ENCODE measurements at regions not wholly inside any gene's neighbourhood (a gene's known extent, or its start where the extent isn't known, plus 50 kb on each side); places are given as distances from the start of the nearest gene placed in this dataset.

DNA sequence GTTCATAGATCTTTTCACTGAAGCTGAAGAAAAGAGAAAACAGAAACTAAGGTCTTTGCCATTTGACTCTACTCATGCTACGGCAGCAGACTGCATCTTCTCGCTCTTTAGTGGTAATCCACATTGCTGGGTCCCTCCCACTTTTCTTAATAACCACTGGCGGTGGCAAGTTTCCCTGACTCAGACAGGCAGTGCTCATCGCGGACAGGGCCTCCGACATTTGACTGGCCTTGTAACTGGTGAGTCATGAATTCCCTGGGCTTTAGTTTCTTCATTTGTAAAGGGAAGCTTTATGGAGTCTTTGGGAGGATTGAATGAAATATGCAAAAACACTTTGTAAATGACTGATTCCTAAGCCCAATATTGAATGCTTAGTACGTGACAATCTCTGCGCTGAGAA lies 238.2 kb upstream of the RBBP8 start:
- no peak overlapping the region for H3K27ac ChIP-seq (ENCODE audit: low read depth, low read length)
- no peaks in the 10 kb centered on the region for H3K4me1 ChIP-seq (ENCODE audit: control insufficient read depth, low read length)
- H3K79me2 ChIP-seq (ENCODE audit: control insufficient read depth, low read length) = no peaks in the 10 kb centered on the region
- H3K9me2 ChIP-seq (replicated peaks; ENCODE audit: control insufficient read depth, low read length) = no peaks in the 10 kb centered on the region
- no peak for TF ChIP-seq EZH2phosphoT487 (IDR thresholded peaks at IDR 0.05; ENCODE audit: borderline replicate concordance, low read length)
- TF ChIP-seq, protein P1, sequence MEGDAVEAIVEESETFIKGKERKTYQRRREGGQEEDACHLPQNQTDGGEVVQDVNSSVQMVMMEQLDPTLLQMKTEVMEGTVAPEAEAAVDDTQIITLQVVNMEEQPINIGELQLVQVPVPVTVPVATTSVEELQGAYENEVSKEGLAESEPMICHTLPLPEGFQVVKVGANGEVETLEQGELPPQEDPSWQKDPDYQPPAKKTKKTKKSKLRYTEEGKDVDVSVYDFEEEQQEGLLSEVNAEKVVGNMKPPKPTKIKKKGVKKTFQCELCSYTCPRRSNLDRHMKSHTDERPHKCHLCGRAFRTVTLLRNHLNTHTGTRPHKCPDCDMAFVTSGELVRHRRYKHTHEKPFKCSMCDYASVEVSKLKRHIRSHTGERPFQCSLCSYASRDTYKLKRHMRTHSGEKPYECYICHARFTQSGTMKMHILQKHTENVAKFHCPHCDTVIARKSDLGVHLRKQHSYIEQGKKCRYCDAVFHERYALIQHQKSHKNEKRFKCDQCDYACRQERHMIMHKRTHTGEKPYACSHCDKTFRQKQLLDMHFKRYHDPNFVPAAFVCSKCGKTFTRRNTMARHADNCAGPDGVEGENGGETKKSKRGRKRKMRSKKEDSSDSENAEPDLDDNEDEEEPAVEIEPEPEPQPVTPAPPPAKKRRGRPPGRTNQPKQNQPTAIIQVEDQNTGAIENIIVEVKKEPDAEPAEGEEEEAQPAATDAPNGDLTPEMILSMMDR (IDR thresholded peaks at IDR 0.05; ENCODE audit: low read depth, low read length, poor library complexity, severe bottlenecking) = no peak
- H3F3A ChIP-seq (ENCODE audit: control insufficient read depth, insufficient read depth) = no peaks in the 10 kb centered on the region
- no peaks in the 10 kb centered on the region for H3K9me3 ChIP-seq (ENCODE audit: control insufficient read depth, insufficient read depth, low read length)
- H3K36me3 ChIP-seq (ENCODE audit: control insufficient read depth, low read length) = no peaks in the 10 kb centered on the region
- no peaks in the 10 kb centered on the region for H3K27me3 ChIP-seq (ENCODE audit: control insufficient read depth, low read length)
- H3K4me3 ChIP-seq (ENCODE audit: low read length) = no peak overlapping the region
- H3K4me2 ChIP-seq (ENCODE audit: low read length) = no peak overlapping the region
- no peaks in the 10 kb centered on the region for H4K20me1 ChIP-seq (ENCODE audit: control insufficient read depth, insufficient read depth, low read depth, low read length)

GRCh38 chr18:22695674-22696073 lies 237.5 kb upstream of the RBBP8 start:
- no peak overlapping the region for H3K4me2 ChIP-seq (ENCODE audit: low read length)
- no peaks in the 10 kb centered on the region for H4K20me1 ChIP-seq (ENCODE audit: control insufficient read depth, insufficient read depth, low read depth, low read length)
- H3F3A ChIP-seq (ENCODE audit: control insufficient read depth, insufficient read depth) = no peaks in the 10 kb centered on the region
- no peaks in the 10 kb centered on the region for H3K36me3 ChIP-seq (ENCODE audit: control insufficient read depth, low read length)
- H3K9me2 ChIP-seq (replicated peaks; ENCODE audit: control insufficient read depth, low read length) = no peaks in the 10 kb centered on the region
- no peaks in the 10 kb centered on the region for H3K4me1 ChIP-seq (ENCODE audit: control insufficient read depth, low read length)
- no peaks in the 10 kb centered on the region for H3K79me2 ChIP-seq (ENCODE audit: control insufficient read depth, low read length)
- H3K27me3 ChIP-seq (ENCODE audit: control insufficient read depth, low read length) = no peaks in the 10 kb centered on the region
- TF ChIP-seq EZH2phosphoT487 (IDR thresholded peaks at IDR 0.05; ENCODE audit: borderline replicate concordance, low read length) = no peak
- TF ChIP-seq, protein P1 (IDR thresholded peaks at IDR 0.05; ENCODE audit: low read depth, low read length, poor library complexity, severe bottlenecking) = no peak
- no peaks in the 10 kb centered on the region for H3K9me3 ChIP-seq (ENCODE audit: control insufficient read depth, insufficient read depth, low read length)
- H3K4me3 ChIP-seq (ENCODE audit: low read length) = no peak overlapping the region
- no peak overlapping the region for H3K27ac ChIP-seq (ENCODE audit: low read depth, low read length)

DNA sequence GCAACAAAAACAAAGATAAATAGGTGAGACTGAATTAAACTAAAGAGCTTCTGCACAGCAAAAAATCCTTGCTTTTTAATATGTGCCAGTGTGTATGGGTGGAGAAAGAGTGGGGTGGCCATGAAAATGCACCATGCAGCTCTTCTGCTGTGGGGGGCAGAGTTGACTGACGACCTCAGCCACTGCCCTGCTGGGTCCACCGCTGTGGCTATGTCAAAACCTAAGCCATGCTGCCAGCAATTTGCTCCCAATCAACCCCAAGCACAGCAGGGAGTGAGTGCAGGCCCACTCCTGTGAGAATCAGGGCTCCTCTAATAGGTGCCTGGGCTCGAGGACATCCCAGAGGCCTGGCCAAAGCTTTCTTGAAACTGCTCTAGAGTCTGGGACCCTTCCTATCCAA lies 235.6 kb upstream of the RBBP8 start:
- no peaks in the 10 kb centered on the region for H3K27me3 ChIP-seq (ENCODE audit: control insufficient read depth, low read length)
- H3K79me2 ChIP-seq (ENCODE audit: control insufficient read depth, low read length) = no peaks in the 10 kb centered on the region
- no peaks in the 10 kb centered on the region for H4K20me1 ChIP-seq (ENCODE audit: control insufficient read depth, insufficient read depth, low read depth, low read length)
- TF ChIP-seq, protein P1 (IDR thresholded peaks at IDR 0.05; ENCODE audit: low read depth, low read length, poor library complexity, severe bottlenecking) = no peak
- TF ChIP-seq EZH2phosphoT487 (IDR thresholded peaks at IDR 0.05; ENCODE audit: borderline replicate concordance, low read length) = no peak
- H3K4me1 ChIP-seq (ENCODE audit: control insufficient read depth, low read length) = no peaks in the 10 kb centered on the region
- H3K9me3 ChIP-seq (ENCODE audit: control insufficient read depth, insufficient read depth, low read length) = no peaks in the 10 kb centered on the region
- no peak overlapping the region for H3K4me3 ChIP-seq (ENCODE audit: low read length)
- H3K36me3 ChIP-seq (ENCODE audit: control insufficient read depth, low read length) = no peaks in the 10 kb centered on the region
- H3K9me2 ChIP-seq (replicated peaks; ENCODE audit: control insufficient read depth, low read length) = no peaks in the 10 kb centered on the region
- H3F3A ChIP-seq (ENCODE audit: control insufficient read depth, insufficient read depth) = no peaks in the 10 kb centered on the region
- H3K4me2 ChIP-seq (ENCODE audit: low read length) = no peak overlapping the region
- H3K27ac ChIP-seq (ENCODE audit: low read depth, low read length) = no peak overlapping the region

- Histone ChIP-seq H3K79me2 (ENCODE audit: control insufficient read depth, low read length) (no peaks in the 10 kb centered on the region), H3K4me3 (ENCODE audit: low read length) (no peak overlapping the region), H3K27ac (ENCODE audit: low read depth, low read length) (no peak overlapping the region), H3K9me2 (replicated peaks; ENCODE audit: control insufficient read depth, low read length) (no peaks in the 10 kb centered on the region), H3K27me3 (ENCODE audit: control insufficient read depth, low read length) (no peaks in the 10 kb centered on the region), H3K4me2 (ENCODE audit: low read length) (no peak overlapping the region), H4K20me1 (ENCODE audit: control insufficient read depth, insufficient read depth, low read depth, low read length) (no peaks in the 10 kb centered on the region), H3K36me3 (ENCODE audit: control insufficient read depth, low read length) (no peaks in the 10 kb centered on the region), H3K4me1 (ENCODE audit: control insufficient read depth, low read length) (no peaks in the 10 kb centered on the region), H3K9me3 (ENCODE audit: control insufficient read depth, insufficient read depth, low read length) (no peaks in the 10 kb centered on the region), H3F3A (ENCODE audit: control insufficient read depth, insufficient read depth) (no peaks in the 10 kb centered on the region)
- TF ChIP-seq, protein P1 (IDR thresholded peaks at IDR 0.05; ENCODE audit: low read depth, low read length, poor library complexity, severe bottlenecking) = no peak
- no peak for TF ChIP-seq EZH2phosphoT487 (IDR thresholded peaks at IDR 0.05; ENCODE audit: borderline replicate concordance, low read length)
These were observed 234.4 kb upstream of the RBBP8 start for GRCh38 chr18:22698711-22699110.

Data from DOHH2 (cell line).